ENCODE measurements at regions not wholly inside any gene's neighbourhood (a gene's known extent, or its start where the extent isn't known, plus 50 kb on each side); places are given as distances from the start of the nearest gene placed in this dataset.

GRCh38 chr5:159730285-159730684, 186.0 kb upstream of the ADRA1B start:
- Histone ChIP-seq H3K4me1 (ENCODE audit: control insufficient read depth, extremely low read depth, insufficient read depth, low read length) (no peaks in the 10 kb centered on the region), H3K9ac (replicated peaks; ENCODE audit: extremely low read depth, insufficient read depth, low read length) (no peak overlapping the region), H3K4me3 (replicated peaks in 1 of 3; ENCODE audit: insufficient read depth in 1 of 3, low read depth in 1 of 3, low read length in 3 of 3) (no peak overlapping the region), H3K79me2 (ENCODE audit: control insufficient read depth, insufficient read depth, low read length) (no peaks in the 10 kb centered on the region), H3K27ac (ENCODE audit: insufficient read depth, low read depth, low read length) (no peak overlapping the region), H3K36me3 (ENCODE audit: control insufficient read depth in 2 of 2, extremely low read depth in 1 of 2, insufficient read depth in 2 of 2, low read length in 2 of 2) (no peaks in the 10 kb centered on the region), H3K27me3 (ENCODE audit: control insufficient read depth in 2 of 2, insufficient read depth in 2 of 2, low read length in 2 of 2) (no peaks in the 10 kb centered on the region), H3K9me1 (replicated peaks; ENCODE audit: control insufficient read depth, extremely low read depth, insufficient read depth, low read length) (no peaks in the 10 kb centered on the region), H3K4me2 (ENCODE audit: insufficient read depth, low read length) (no peak overlapping the region), H4K20me1 (replicated peaks; ENCODE audit: control insufficient read depth, extremely low read depth, insufficient read depth, low read length) (no peaks in the 10 kb centered on the region), H3K9me3 (replicated peaks; ENCODE audit: control insufficient read depth, insufficient read depth, low read length) (no peaks in the 10 kb centered on the region), H2AFZ (ENCODE audit: low read depth, low read length) (no peak overlapping the region)
- intact Hi-C loops (cut with micrococcal nuclease): no loop called here
- ChIA-PET POLR2A (interaction anchor here (0.6 kb wide), 1 partner anchor 938 kb away, joined by 3 read pairs; no protein-coding TSS in a partner anchor), CTCF (no interaction called here)
- TF ChIP-seq MAX (IDR thresholded peaks at IDR 0.05; ENCODE audit: insufficient read depth, insufficient read length) (no peak), POLR2AphosphoS5 (IDR thresholded peaks at IDR 0.05; ENCODE audit: insufficient read depth, low read depth, low read length) (no peak), JUN (IDR thresholded peaks at IDR 0.05; ENCODE audit: borderline replicate concordance, insufficient read depth, insufficient read length, low read depth) (no peak), EZH2 (IDR thresholded peaks at IDR 0.05; ENCODE audit: borderline replicate concordance, low read depth, low read length, severe bottlenecking) (no peak), GATA2 (IDR thresholded peaks at IDR 0.05; ENCODE audit: insufficient read depth, insufficient read length, low read depth, low read length) (no peak), FOS (IDR thresholded peaks at IDR 0.05; ENCODE audit: borderline replicate concordance, insufficient read depth, low read length) (no peak), CTCF (IDR thresholded peaks at IDR 0.05; ENCODE audit: extremely low read depth in 1 of 2, insufficient read depth in 1 of 2, low read depth in 1 of 2, low read length in 2 of 2) (no peak), POLR2A (IDR thresholded peaks at IDR 0.05; ENCODE audit: low read depth, low read length) (no peak), MYC (IDR thresholded peaks at IDR 0.05; ENCODE audit: low read depth, low read length) (no peak)
- BruUV-seq (replicated peaks): no TSS peak
- dilution Hi-C loops (cut with MboI; ENCODE audit: extremely low pct_ligation_motif_present, low sequenced_read_pairs): no loop called here
- FAIRE-seq (no peak), DNase-seq (ENCODE audit: low read depth, low spot score) (no peak)
